Activated CD4-positive, alpha-beta memory T cell treated with anti-CD3 and anti-CD28 coated beads for 36 hours (primary cell): ENCODE measurements at regions not wholly inside any gene's neighbourhood (a gene's known extent, or its start where the extent isn't known, plus 50 kb on each side); places are given as distances from the start of the nearest gene placed in this dataset.

Experiments
- CTCF ChIA-PET: fragments of 350-600 bp; sonication (Branson Sonifier 250); formaldehyde crosslinking; loops from one replicate; lab custom pipeline; 2021; ENCODE audit warnings: antibody characterized with exemption, inconsistent platforms; lab: Charles Lee
- POLR2A ChIA-PET: fragments of 350-600 bp; sonication (Branson Sonifier 250); formaldehyde crosslinking; loops from one replicate; lab custom pipeline; 2021; ENCODE audit warnings: antibody characterized with exemption; lab: Charles Lee
- DNase-seq: peaks from one replicate; pipeline ENCODE4 v3.0.0-alpha.2; 2020
- H3K27ac Mint-ChIP-seq: one replicate; pipeline ENCODE4 v1.8.0; 2021; ENCODE audit warnings: mixed read lengths
- H3K27me3 Mint-ChIP-seq: one replicate; pipeline ENCODE4 v1.8.0; 2021; ENCODE audit warnings: mixed read lengths
- H3K36me3 Mint-ChIP-seq: one replicate; pipeline ENCODE4 v1.8.0; 2021; ENCODE audit warnings: mixed read lengths
- H3K4me1 Mint-ChIP-seq: one replicate; pipeline ENCODE4 v1.8.0; 2021; ENCODE audit warnings: low read depth, mixed read lengths
- H3K4me3 Mint-ChIP-seq: one replicate; pipeline ENCODE4 v1.8.0; 2021; ENCODE audit warnings: mild to moderate bottlenecking, mixed read lengths
- H3K9me3 Mint-ChIP-seq: one replicate; pipeline ENCODE4 v1.8.0; 2021; ENCODE audit warnings: mixed read lengths
- intact Hi-C: fragments of 100-400 bp; cut with micrococcal nuclease; formaldehyde crosslinking; loops from one replicate; pipeline ENCODE4 v1.15.1; 2023

DNA sequence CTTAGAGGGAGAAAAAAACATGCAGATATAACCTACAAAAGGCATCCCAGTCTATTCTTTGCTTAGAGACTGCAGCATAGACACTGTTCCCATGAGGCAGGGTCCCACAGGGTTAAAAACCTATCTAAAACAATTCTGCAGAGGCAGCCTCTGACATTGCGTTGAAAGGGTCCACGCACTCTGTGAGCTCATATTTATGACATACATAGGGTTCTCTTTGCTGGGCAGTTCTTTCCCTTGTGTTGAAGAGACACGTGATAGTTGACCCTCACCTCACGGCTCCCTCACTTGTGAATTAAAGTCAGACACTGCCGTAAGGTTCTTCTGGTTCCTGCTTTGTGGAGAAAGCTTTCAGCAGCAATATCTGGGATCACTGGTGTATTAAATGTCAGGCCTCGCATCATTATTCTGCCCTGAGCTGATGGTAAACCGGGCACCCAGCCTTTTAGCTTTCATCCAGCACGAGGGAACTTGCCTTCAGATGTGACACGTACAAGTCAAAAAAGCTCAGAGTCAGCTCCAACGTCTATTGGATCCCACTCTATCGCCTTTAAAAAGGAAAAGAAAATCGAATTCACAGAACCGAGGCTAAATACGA, 52.8 kb upstream of the HNRNPU start:
- Mint-ChIP-seq H3K27me3 (no peaks in the 10 kb centered on the region), H3K4me3 (no peak overlapping the region), H3K36me3 (no peaks in the 10 kb centered on the region), H3K9me3 (no peaks in the 10 kb centered on the region), H3K27ac (no peak overlapping the region), H3K4me1 (peaks cover 12% of the 10 kb centered on the region)
- no peak for DNase-seq
- CTCF ChIA-PET: interaction anchor here (1.0 kb wide), 1 partner anchor 125 kb away, joined by 3 read pairs; no protein-coding TSS in a partner anchor
- POLR2A ChIA-PET: interaction anchor here (0.5 to 0.6 kb wide), 2 partner anchors 34 to 442 kb away, joined by 3 to 4 read pairs; no protein-coding TSS in a partner anchor
- intact Hi-C loops: no loop called here

DNA sequence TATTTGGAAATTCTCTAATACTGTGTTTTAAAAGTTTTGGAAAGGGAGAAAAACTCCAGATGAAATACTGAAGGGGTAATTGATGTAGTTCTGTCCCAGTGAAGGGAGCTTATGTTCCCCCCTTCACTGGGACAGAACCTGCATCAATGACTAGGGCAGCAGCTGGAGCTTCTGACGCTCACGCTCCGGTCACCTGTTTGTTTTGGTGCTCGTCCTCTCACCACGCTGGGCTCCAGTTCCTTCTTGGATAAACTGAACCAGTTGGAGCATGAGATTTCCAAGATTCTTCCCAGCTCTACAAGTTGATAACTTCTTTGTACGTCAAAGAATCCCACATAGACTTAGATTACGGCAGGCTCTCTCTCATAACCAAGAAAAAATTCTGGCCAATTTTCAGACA, 51.4 kb upstream of the HNRNPU start:
- ChIA-PET POLR2A (no interaction called here), CTCF (no interaction called here)
- Mint-ChIP-seq H3K4me1 (peaks cover 12% of the 10 kb centered on the region), H3K4me3 (no peak overlapping the region), H3K9me3 (no peaks in the 10 kb centered on the region), H3K27ac (no peak overlapping the region), H3K36me3 (no peaks in the 10 kb centered on the region), H3K27me3 (no peaks in the 10 kb centered on the region)
- DNase-seq: no peak
- intact Hi-C loops: no loop called here

DNA sequence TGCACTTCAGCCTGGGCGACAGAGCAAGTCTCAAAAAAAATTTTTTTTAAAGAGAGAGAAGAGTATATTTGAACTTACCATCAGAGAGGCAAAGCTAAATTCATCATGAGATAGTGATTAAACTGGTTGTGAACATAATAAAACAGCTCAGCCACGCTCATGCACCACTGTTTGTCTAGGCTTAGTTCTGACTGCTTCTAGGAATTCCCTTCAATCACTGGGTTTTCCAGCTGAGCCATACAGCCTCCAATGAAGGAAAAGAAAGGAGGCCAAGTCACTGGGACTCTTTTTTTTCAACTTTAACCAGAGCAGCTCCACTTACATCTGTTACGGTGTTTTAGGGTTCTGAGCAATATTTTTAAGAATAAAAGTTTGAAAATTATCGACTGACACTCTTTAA, 50.4 kb upstream of the HNRNPU start:
- intact Hi-C loops: no loop called here
- CTCF ChIA-PET: no interaction called here
- Mint-ChIP-seq H3K4me3 (no peak overlapping the region), H3K36me3 (no peaks in the 10 kb centered on the region), H3K27ac (no peak overlapping the region), H3K27me3 (no peaks in the 10 kb centered on the region), H3K9me3 (no peaks in the 10 kb centered on the region), H3K4me1 (peaks cover 10% of the 10 kb centered on the region)
- POLR2A ChIA-PET: no interaction called here
- DNase-seq: no peak
